Transverse colon (tissue), 4 donors: ENCODE measurements at regions not wholly inside any gene's neighbourhood (a gene's known extent, or its start where the extent isn't known, plus 50 kb on each side); places are given as distances from the start of the nearest gene placed in this dataset.
"Not testable (repeated sequence)": the region's sequence is repeated elsewhere in the genome, so short reads cannot be mapped to it uniquely, and the experiment has no call there.

ENCODE experiments used
- DNase-seq: peaks from one replicate; pipeline ENCODE4 v3.0.0-alpha.2; 2019
- H3K27ac ChIP-seq, 4 donors: fragments of 200-600 bp; sonication (generic); 2 replicates each; pipeline ENCODE4 v1.5.1; 2016 to 2018; ENCODE audit warnings: inconsistent platforms in 4 of 4
- H3K27me3 ChIP-seq: fragments of 200-600 bp; sonication (generic); 2 replicates; pipeline ENCODE4 v1.5.1; 2017; ENCODE audit warnings: inconsistent platforms
- H3K36me3 ChIP-seq, 4 donors: fragments of 200-600 bp; sonication (generic); 2 replicates each; pipeline ENCODE4 v1.5.1; 2017 to 2019; ENCODE audit warnings: inconsistent platforms in 4 of 4
- H3K4me1 ChIP-seq, 4 donors: fragments of 200-600 bp; sonication (generic); 2 replicates each; pipeline ENCODE4 v1.5.1; 2017 to 2020; ENCODE audit warnings: inconsistent platforms in 4 of 4
- H3K4me3 ChIP-seq, 4 donors: fragments of 200-600 bp; sonication (generic); 1 replicate in 1 of 4; 2 replicates in 3 of 4; pipeline versions ENCODE4 v1.5.1 to v1.6.1; 2017 to 2019; ENCODE audit warnings: inconsistent platforms in 4 of 4
- H3K9me3 ChIP-seq, 2 donors: fragments of 200-600 bp; sonication (generic); 2 replicates each; pipeline ENCODE4 v1.5.1; 2017 to 2019; ENCODE audit warnings: inconsistent platforms in 2 of 2
- EP300 ChIP-seq: sonication (generic); formaldehyde crosslinking; IDR thresholded peaks from one replicate; pipeline ENCODE4 v1.6.1; 2017; ENCODE audit warnings: antibody characterized with exemption, low read depth
- POLR2A ChIP-seq: fragments of 450-650 bp; IDR thresholded peaks from one replicate; pipeline ENCODE4 v1.6.1; 2016; ENCODE audit warnings: antibody characterized with exemption, mild to moderate bottlenecking, moderate library complexity
- POLR2AphosphoS5 ChIP-seq, 3 donors: sonication (generic); formaldehyde crosslinking; IDR thresholded peaks; one replicate each; pipeline ENCODE4 v1.6.1; 2016; ENCODE audit warnings: antibody characterized with exemption in 3 of 3
- WGBS, 2 donors: methylation state at CpG; one replicate each; pipeline ENCODE4 v1.1.5; 2018; ENCODE audit warnings: low coverage in 1 of 2; 5-methylcytosine and 5-hydroxymethylcytosine counted together
- in situ Hi-C, 4 donors: fragments of 200-750 bp; cut with MboI; loops; one replicate each; pipeline versions ENCODE4 v1.15.0 to v1.15.1; 2017; ENCODE audit warnings: low sequenced_read_pairs in 3 of 4, low pct_ligation_motif_present in 1 of 4, low pct_unique_long_range_greater_than_20kb in 1 of 4
- intact Hi-C: fragments of 100-400 bp; cut with DNase I; formaldehyde crosslinking; loops from one replicate; pipeline ENCODE4 v1.15.1; 2023; ENCODE audit warnings: low total_unique reads
- TF ChIP-seq, protein P1 (sequence below), 5 experiments: fragments of 200-600 bp in 3 of 5; fragments of 450-650 bp in 2 of 5; sonication (generic) in 3 of 5; IDR thresholded peaks; 1 replicate in 2 of 5; 2 replicates in 3 of 5; pipeline ENCODE4 v1.5.1; 2016 to 2017; ENCODE audit warnings: antibody characterized with exemption in 5 of 5, inconsistent platforms in 3 of 5, mild to moderate bottlenecking in 2 of 5, moderate library complexity in 1 of 5

DNA sequence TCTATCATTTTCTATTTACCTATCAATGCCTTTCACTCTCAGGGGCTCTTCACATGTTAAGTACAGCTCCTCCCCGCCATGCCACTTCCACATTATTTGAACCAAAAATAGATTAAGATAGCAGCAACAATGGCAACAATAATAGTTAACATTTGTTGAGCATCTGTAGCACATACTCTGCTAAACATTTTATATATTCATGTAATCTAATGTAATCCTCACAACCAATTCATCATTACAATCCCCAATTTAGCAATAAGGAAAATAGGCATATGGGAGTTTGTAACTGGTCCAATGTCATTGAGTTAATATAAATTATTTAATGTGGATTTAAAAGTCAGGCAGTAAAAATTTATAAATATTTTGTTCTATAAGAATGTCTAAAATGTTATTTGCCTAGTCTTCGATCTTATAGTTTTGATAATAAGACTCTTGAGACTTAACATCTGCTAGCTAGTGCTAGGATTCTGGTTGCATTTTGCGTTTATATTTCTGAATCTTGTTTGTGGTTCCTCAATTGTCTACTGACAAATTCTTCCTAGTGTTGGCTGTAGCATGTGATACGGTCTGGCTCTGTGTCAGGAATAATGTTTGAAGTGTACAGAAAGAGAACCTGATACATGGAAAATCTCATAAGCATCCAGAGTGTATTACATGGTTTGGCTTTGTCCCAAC lies 621.5 kb upstream of the LUZP2 start:
- no peak for DNase-seq

DNA sequence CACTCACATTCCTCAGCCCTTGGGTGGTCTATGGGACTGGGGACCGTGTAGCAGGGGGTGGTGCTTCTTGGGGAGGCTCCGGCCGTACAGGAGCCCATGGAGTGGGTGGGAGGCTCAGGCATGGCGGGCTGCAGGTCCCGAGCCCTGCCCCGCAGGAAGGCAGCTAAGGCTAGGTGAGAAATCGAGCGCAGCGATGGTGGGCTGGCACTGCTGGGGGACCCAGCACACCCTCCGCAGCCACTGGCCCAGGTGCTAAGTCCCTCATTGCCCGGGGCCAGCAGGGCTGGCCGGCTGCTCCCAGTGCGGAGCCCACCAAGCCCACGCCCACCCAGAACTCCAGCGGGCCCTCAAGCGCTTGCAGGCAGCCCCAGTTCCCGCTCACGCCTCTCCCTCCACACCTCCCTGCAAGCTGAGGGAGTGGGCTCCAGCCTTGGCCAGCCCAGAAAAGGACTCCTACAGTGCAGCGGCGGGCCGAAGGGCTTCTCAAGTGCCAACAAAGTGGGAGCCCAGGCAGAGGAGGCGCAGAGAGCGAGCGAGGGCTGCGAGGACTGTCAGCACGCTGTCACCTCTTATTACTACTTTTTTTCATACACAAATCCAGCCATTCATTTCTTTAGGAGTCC lies 613.3 kb upstream of the LUZP2 start:
- H3K27me3 ChIP-seq, DNase-seq, H3K27ac ChIP-seq, in situ Hi-C loops, H3K9me3 ChIP-seq, H3K4me1 ChIP-seq, H3K36me3 ChIP-seq, H3K4me3 ChIP-seq, intact Hi-C loops: not testable (repeated sequence)
- 93% methylated on average over 5 to 18 of the region's 26 CpGs for WGBS, 2 donors

More for the DNA sequence above, 621.5 kb upstream of the LUZP2 start:
- Histone ChIP-seq H3K4me1 (no peaks in the 10 kb centered on the region), H3K36me3 (no peaks in the 10 kb centered on the region), H3K27me3 (no peaks in the 10 kb centered on the region), H3K27ac (no peak overlapping the region), H3K9me3 (no peaks in the 10 kb centered on the region), H3K4me3 (no peak overlapping the region)
- intact Hi-C loops: no loop called here
- WGBS, 2 donors: 50 to 61% methylated on average over 4 of the region's 4 CpGs
- in situ Hi-C loops: no loop called here
- TF ChIP-seq POLR2AphosphoS5 (IDR thresholded peaks at IDR 0.05) (no peak), EP300 (no peak), POLR2A (no peak)
- TF ChIP-seq, protein P1, sequence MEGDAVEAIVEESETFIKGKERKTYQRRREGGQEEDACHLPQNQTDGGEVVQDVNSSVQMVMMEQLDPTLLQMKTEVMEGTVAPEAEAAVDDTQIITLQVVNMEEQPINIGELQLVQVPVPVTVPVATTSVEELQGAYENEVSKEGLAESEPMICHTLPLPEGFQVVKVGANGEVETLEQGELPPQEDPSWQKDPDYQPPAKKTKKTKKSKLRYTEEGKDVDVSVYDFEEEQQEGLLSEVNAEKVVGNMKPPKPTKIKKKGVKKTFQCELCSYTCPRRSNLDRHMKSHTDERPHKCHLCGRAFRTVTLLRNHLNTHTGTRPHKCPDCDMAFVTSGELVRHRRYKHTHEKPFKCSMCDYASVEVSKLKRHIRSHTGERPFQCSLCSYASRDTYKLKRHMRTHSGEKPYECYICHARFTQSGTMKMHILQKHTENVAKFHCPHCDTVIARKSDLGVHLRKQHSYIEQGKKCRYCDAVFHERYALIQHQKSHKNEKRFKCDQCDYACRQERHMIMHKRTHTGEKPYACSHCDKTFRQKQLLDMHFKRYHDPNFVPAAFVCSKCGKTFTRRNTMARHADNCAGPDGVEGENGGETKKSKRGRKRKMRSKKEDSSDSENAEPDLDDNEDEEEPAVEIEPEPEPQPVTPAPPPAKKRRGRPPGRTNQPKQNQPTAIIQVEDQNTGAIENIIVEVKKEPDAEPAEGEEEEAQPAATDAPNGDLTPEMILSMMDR (IDR thresholded peaks at IDR 0.05): no peak

DNA sequence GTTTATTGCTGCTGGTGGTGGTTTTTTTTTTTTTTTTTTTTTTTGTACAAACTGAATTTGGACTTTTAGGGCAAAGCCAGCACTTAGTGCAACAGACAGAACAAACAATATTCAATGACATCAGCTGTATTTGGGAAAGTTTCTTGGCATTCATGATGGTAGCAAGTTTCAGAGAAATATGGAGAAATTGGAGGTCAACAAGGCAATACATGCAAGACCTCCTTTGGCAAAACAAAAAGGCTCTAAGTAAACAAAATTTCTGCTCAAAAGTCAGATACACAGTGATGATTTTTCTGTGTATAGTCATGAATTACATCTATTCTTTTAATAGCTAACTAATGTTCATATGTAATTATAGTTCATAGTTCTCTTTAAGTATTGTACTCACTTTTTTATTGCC lies 612.5 kb upstream of the LUZP2 start:
- Histone ChIP-seq H3K27ac (no peak overlapping the region), H3K4me3 (no peak overlapping the region), H3K9me3 (no peaks in the 10 kb centered on the region), H3K4me1 (peaks cover 0 to 5% (median 0%) of the 10 kb centered on the region in 4 donors), H3K36me3 (no peaks in the 10 kb centered on the region), H3K27me3 (no peaks in the 10 kb centered on the region)
- TF ChIP-seq POLR2AphosphoS5 (IDR thresholded peaks at IDR 0.05) (no peak), POLR2A (no peak), EP300 (no peak)
- TF ChIP-seq, protein P1 (IDR thresholded peaks at IDR 0.05): no peak
- no peak for DNase-seq
- intact Hi-C loops (no loop called here), in situ Hi-C loops (no loop called here)

DNA sequence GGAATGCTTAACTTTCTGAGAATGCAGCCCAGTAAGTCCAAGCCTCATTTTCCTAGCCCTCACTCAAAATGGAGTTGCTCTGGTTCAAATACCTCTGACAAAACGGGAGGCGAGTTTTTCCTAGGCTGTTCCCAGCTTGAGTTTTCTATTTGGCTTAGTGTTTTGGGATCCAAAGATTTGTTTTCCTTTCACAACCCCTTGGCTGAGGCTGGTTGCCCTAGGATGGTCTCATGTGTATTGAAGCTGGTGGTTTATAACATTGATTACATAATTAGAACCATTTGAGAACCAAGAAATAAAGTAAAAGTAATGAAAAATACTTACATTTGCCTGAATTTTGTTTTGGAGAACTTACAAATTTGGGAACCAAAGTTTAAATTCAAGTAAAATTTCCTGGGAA lies 611.1 kb upstream of the LUZP2 start:
- 78 to 100% methylated on average over 2 of the region's 2 CpGs for WGBS, 2 donors
- no peak for DNase-seq
- TF ChIP-seq EP300: no peak
- TF ChIP-seq POLR2A: no peak
- TF ChIP-seq, protein P1 (IDR thresholded peaks at IDR 0.05): no peak
- no peak for TF ChIP-seq POLR2AphosphoS5 (IDR thresholded peaks at IDR 0.05)
- in situ Hi-C loops: no loop called here
- intact Hi-C loops: no loop called here
- no peak overlapping the region for H3K4me3 ChIP-seq
- H3K27ac ChIP-seq: no peak overlapping the region
- no peaks in the 10 kb centered on the region for H3K36me3 ChIP-seq
- no peaks in the 10 kb centered on the region for H3K27me3 ChIP-seq
- H3K4me1 ChIP-seq: peaks cover 0 to 5% (median 0%) of the 10 kb centered on the region in 4 donors
- no peaks in the 10 kb centered on the region for H3K9me3 ChIP-seq

DNA sequence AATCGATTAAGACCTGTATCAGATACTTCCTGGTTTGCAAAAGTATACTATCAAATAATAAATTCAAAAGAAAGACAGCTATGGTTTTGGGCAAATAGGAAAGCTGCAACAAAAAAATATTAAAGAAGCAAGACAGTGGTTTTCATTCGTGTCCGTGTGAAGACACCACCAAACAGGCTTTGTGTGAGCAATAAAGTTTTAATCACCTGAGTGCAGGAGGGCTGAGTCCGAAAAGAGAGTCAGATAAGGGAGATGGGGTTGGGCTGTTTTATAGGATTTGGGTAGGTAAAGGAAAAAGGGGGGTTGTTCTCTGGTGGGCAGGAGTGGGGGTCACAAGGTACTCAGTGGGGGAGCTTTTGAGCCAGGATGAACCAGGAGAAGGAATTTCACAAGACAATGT lies 609.7 kb upstream of the LUZP2 start:
- 68 to 92% methylated on average over 4 of the region's 4 CpGs for WGBS, 2 donors

More for the DNA sequence above, 609.7 kb upstream of the LUZP2 start:
- in situ Hi-C loops, intact Hi-C loops, H3K36me3 ChIP-seq, H3K27ac ChIP-seq, H3K4me1 ChIP-seq, DNase-seq, H3K9me3 ChIP-seq, H3K4me3 ChIP-seq, H3K27me3 ChIP-seq: not testable (repeated sequence)
